AG04450 (cell line): ENCODE measurements at regions not wholly inside any gene's neighbourhood (a gene's known extent, or its start where the extent isn't known, plus 50 kb on each side); places are given as distances from the start of the nearest gene placed in this dataset.
"Not testable (repeated sequence)": the region's sequence is repeated elsewhere in the genome, so short reads cannot be mapped to it uniquely, and the experiment has no call there.

Experiments
- CTCF ChIA-PET: fragments of 300-600, 350-600 bp; formaldehyde crosslinking; extraction: SDS; loops from one replicate; lab custom pipeline; 2022; ENCODE audit warnings: antibody characterized with exemption, inconsistent platforms; lab: Charles Lee
- POLR2A ChIA-PET: fragments of 350-600 bp; formaldehyde crosslinking; extraction: SDS; loops from one replicate; lab custom pipeline; 2021; ENCODE audit warnings: antibody characterized with exemption, inconsistent platforms; lab: Yijun Ruan, JAX
- DNase-seq: peaks from one replicate; pipeline ENCODE4 v3.0.0-alpha.2; 2011; ENCODE audit warnings: low read depth, low spot score
- H3K27ac ChIP-seq: one replicate; pipeline ENCODE4 v1.5.1; 2012; ENCODE audit warnings: low read depth, low read length, control low read depth
- H3K27me3 ChIP-seq: one replicate; pipeline ENCODE4 v1.6.0; 2012; ENCODE audit warnings: low read length; ENCODE audit not compliant: control insufficient read depth, insufficient read depth
- H3K4me3 ChIP-seq: 2 replicates; pipeline ENCODE4 v1.5.1; 2011; ENCODE audit warnings: mild to moderate bottlenecking, low read depth, low read length, control low read depth
- H3K9me3 ChIP-seq: 2 replicates; pipeline ENCODE4 v1.5.1; 2012; ENCODE audit warnings: low read length; ENCODE audit not compliant: control insufficient read depth, insufficient read depth
- TF ChIP-seq, protein P1 (sequence below): IDR thresholded peaks from 2 replicates; pipeline ENCODE4 v1.5.1; 2011; ENCODE audit warnings: low read depth, low read length, control low read depth, inconsistent platforms

DNA sequence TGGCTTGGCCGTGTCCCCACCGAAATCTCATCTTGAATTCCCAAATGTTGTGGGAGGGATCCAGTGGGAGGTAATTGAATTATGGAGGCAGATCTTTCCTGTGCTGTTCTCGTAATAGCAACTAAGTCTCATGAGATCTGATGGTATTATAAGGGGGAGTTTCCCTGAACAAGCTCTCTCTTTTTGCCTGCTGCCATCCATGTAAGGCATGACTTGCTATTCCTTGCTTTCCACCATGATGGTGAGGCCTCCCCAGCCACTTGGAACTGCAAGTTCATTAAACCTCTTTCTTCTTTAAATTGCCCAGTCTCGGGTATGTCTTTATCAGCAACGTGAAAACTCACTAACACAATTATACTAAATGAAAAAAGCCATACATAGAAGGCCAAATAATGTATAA lies 101.3 kb upstream of the LYPLAL1 start:
- Histone ChIP-seq H3K27me3 (no peaks in the 10 kb centered on the region), H3K4me3 (no peak overlapping the region), H3K9me3 (peaks cover 5% of the 10 kb centered on the region; the same call in 1 of the 2 replicates), H3K27ac (no peak overlapping the region)
- POLR2A ChIA-PET: no interaction called here
- TF ChIP-seq, protein P1, sequence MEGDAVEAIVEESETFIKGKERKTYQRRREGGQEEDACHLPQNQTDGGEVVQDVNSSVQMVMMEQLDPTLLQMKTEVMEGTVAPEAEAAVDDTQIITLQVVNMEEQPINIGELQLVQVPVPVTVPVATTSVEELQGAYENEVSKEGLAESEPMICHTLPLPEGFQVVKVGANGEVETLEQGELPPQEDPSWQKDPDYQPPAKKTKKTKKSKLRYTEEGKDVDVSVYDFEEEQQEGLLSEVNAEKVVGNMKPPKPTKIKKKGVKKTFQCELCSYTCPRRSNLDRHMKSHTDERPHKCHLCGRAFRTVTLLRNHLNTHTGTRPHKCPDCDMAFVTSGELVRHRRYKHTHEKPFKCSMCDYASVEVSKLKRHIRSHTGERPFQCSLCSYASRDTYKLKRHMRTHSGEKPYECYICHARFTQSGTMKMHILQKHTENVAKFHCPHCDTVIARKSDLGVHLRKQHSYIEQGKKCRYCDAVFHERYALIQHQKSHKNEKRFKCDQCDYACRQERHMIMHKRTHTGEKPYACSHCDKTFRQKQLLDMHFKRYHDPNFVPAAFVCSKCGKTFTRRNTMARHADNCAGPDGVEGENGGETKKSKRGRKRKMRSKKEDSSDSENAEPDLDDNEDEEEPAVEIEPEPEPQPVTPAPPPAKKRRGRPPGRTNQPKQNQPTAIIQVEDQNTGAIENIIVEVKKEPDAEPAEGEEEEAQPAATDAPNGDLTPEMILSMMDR: no peak
- CTCF ChIA-PET: no interaction called here
- DNase-seq: no peak

DNA sequence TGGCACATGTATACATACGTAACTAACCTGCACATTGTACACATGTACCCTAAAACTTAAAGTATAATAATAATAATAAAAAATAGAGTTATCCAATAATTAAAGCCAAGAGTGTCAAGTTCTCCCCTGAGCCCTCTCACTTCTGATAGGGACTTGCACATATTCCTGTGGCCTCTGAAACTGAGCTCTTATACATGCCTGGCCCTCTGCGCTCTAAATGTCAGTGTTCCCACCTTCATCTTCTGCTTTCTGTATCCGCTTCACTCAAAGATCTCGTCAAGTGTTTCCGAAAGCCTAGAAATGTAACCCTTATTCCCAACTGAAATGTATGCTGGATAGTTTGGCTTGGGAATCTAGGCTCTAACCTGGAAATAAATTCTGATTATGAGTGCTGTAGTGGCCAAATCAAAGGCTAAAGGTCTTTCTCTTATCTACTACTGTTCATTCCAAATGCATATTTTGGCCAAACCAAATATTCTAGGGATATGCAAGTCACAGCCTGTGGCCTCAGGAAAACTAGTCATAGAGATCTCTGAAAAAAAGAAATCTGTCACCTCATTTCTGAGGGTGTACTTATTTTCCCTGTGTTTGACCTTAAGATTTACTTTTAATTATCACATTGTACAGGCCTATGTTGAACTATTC lies 99.5 kb upstream of the LYPLAL1 start:
- CTCF ChIA-PET: no interaction called here
- TF ChIP-seq, protein P1: no peak
- POLR2A ChIA-PET: no interaction called here
- Histone ChIP-seq H3K9me3 (peaks cover 5% of the 10 kb centered on the region; the same call in 1 of the 2 replicates), H3K4me3 (no peak overlapping the region), H3K27me3 (no peaks in the 10 kb centered on the region), H3K27ac (no peak overlapping the region)
- no peak for DNase-seq

DNA sequence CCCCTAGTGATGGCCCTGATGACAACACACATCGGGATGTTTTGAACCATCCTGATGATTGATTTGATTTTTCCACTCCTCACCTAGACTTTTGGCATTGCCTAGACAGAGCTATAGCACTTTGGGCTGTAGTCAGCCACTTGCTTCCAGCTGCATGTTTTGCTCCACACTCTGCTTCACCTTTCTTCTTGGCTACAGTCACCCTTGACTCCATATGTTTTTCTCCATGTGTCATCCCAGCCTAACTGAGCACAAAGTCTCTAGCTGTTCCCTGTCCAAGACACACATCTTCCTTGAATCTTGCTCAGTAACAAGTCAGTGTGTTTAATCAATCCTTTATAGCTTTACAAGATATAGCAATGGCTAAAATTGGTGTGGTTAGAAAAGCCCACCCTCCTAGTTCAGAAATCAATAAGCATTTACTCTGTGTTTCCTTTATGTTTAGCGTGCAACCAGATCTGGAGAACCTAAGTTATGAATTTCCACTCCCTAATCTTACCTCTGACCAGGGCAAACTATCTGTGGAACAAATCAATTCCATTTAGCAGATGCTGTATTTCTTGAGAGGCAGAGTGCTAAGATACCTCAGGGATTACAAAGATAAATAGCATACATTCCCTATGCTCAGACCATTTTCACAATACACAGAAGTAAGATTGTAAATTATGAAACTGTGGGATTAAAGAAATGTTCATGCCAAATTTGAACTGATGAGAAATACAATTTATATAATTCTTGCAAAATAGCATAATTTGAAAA lies 98.4 kb upstream of the LYPLAL1 start:
- H3K9me3 ChIP-seq: peaks cover 4% of the 10 kb centered on the region; the same call in 1 of the 2 replicates
- H3K27me3 ChIP-seq: no peaks in the 10 kb centered on the region
- TF ChIP-seq, protein P1: no peak
- no peak overlapping the region for H3K4me3 ChIP-seq
- CTCF ChIA-PET: interaction anchor here (2.8 kb wide), 1 partner anchor 8 kb away, joined by 15 read pairs; no protein-coding TSS in a partner anchor
- H3K27ac ChIP-seq: no peak overlapping the region
- POLR2A ChIA-PET: no interaction called here
- DNase-seq: no peak

DNA sequence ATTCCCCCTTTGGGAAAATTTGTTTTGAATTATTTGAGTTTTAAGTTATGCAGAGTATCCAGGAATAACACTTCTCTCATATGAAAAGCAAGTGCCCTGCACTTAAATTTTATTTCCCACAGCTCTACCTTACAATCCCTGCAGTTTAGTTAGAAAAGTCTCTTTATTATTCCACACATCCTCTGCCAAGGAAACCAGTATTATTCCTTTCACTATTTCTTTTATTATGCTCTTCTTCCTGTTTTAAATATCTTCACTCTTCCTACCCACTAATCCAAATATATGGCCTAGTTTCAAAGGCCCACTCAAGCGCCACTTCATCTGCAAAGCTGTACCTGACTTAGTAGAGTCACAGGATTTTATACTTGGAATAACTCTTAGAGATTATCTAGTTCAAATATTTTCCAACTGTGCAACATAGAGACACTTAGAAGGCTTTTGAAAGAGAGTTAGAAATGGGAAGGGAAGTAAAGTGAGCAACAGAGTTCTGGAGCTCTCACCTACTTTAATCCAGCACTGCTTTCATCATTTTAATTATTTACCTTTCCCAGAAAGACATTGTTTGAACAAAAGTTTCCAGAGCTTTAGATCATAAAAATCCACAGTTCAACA lies 97.2 kb upstream of the LYPLAL1 start:
- Histone ChIP-seq H3K9me3 (no peaks in the 10 kb centered on the region), H3K27ac (no peak overlapping the region), H3K4me3 (no peak overlapping the region), H3K27me3 (no peaks in the 10 kb centered on the region)
- TF ChIP-seq, protein P1: no peak
- ChIA-PET POLR2A (no interaction called here), CTCF (interaction anchor here (1.2 to 2.8 kb wide), 2 partner anchors 9 to 746 kb away, joined by 3 to 15 read pairs; no protein-coding TSS in a partner anchor)
- no peak for DNase-seq

DNA sequence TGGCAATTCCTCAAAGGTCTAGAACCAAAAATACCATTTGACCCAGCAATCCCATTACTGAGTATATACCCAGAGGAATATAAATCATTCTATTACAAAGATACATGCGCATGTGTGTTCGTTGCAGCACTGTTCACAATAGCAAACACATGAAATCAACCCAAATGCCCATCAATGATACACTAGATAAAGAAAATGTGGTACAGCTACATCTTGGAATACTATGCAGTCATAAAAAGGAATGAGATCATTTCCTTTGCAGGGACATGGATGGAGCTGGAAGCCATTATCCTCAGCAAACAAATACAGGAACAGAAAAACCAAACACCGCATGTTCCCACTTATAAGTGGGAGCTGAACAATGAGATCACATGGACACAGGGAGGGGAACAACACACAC lies 95.9 kb upstream of the LYPLAL1 start:
- H3K27ac ChIP-seq, POLR2A ChIA-PET, H3K4me3 ChIP-seq, H3K9me3 ChIP-seq, H3K27me3 ChIP-seq, DNase-seq: not testable (repeated sequence)
- CTCF ChIA-PET: interaction anchor here (1.2 to 2.8 kb wide), 2 partner anchors 11 to 583 kb away, joined by 4 to 15 read pairs; no protein-coding TSS in a partner anchor
